A172 (cell line): ENCODE measurements at regions not wholly inside any gene's neighbourhood (a gene's known extent, or its start where the extent isn't known, plus 50 kb on each side); places are given as distances from the start of the nearest gene placed in this dataset.
A peak's percentile ranks its signal among the peaks of the same experiment; 100 is the strongest.

ENCODE experiments used
- DNase-seq: peaks from one replicate; pipeline ENCODE4 v3.0.0-alpha.2; 2015; ENCODE audit warnings: low spot score

DNA sequence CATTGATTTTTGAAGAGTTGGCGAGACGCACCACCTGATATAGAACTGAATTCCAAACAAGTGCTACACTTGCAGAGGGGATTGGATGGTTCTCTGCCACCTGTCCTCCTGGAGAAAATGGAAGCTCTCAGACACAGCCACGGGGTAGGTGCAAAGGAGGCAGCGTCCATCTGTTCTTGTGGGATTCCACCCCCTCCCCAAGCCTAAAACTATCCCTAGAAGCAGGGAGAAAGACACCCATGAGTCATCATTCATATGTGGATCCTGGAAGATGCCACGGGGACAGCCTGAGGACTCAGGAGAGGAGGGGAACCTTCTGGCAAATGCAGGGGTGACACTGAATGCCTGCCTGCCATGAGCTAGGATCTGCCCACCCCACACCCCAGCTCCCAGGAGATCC, 171.3 kb upstream of the CST7 start:
- DNase-seq: no peak

DNA sequence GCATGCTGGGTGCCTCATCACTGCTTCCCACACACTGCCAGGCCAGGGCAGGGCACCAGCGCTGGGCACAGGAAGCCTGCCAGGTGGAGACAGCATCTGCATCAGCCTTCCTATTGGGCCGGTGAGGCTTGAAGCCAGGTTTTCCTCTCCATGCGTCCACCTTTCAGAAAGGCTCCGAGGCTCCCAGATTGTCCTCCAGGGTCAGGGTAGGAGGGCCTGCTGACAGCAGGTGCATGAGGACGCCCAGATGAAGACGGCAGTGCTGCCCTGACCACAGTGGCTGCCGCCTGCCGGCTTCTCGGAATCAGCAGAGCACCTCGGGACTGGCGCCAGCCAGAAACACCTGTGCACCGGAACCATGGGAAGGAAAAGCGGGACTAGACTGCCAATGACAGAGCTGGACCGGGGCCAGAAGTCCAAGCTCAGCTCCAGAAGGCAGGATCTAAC, 170.5 kb upstream of the CST7 start:
- DNase-seq: no peak

DNA sequence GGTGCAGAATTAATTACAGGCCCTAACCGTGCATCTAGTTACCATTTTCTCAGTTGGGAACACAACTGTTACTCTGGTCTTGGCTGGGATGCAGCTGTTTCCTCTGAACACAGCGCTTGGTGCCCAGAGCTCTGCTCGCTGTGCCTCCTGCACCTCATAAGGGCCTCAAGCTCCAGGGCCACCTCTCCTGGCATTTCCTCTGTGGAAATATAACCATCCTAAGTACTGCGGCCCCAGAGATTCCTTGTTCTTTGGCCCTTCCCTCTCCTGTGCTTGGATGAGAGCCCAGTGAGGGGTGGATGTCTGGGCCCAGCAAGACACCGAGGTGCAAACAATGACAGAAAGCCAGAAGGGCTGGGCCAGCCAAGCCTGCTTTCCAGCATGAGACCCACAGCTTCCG, 169.9 kb upstream of the CST7 start:
- no peak for DNase-seq

- DNase-seq: no peak
These were observed 169.1 kb upstream of the CST7 start for GRCh38 chr20:24779946-24780345.

DNA sequence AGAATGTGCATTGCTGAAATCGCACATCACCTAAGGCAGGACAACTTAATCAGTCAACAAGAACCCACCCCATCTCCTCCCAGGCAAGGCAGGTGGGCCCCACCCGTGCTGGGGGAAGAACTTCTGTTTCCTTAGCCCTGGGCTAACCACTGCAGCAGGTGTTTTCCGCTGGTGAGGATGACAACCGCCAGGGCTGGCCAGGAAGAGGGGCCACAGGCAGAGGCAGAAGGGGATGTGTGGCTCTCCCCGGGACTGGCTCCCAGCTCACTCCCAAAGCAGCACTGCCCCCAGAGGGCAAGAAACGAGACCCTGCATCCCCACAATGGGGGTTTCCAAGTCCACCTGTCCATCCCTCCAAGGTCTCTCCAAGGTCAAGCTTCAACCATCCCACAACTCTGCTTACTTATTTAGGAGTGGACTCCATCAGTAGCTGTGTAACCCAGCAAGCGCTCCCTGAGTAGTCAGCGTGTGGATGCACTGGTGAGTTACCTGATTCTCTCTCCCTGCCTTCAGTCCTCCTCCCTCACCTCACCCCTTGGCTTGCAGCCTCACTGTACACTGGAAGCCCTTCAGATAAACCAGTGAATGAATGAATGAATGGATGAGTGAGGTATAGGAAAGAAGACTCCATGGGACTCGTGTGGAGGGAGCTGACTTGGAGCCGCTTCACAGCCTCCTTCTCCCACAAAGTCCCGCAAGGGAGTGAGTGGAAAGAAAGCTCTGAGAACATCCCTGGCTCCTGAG, 168.2 kb upstream of the CST7 start:
- DNase-seq: no peak

DNA sequence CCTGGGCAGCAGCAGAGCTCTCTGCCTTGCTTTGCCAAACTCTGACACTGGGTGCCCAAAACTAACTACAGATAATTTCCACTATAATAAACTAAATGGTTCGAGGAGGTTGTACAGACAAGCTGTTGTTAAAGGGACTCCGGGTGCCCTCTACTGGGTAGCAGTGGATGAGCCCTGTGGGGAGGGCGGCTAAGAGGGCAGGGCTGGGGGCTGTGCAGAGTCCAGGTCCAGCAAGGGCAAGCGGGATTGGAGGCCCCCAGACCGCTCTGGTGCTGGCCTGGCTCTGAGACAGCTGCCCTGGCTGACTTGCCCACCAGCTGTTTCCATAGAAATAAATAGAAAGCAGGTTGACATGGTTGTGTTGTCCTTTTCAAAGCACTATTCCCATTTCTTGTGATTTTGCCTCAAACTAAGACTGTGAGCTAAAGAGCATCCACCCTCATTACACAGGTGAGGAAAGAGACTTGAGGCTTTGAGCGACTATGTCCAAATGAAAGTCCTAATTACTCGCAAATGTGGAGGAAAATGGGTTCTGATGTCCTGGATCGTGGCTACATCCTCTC, 167.6 kb upstream of the CST7 start:
- DNase-seq: peak; percentile 66

DNA sequence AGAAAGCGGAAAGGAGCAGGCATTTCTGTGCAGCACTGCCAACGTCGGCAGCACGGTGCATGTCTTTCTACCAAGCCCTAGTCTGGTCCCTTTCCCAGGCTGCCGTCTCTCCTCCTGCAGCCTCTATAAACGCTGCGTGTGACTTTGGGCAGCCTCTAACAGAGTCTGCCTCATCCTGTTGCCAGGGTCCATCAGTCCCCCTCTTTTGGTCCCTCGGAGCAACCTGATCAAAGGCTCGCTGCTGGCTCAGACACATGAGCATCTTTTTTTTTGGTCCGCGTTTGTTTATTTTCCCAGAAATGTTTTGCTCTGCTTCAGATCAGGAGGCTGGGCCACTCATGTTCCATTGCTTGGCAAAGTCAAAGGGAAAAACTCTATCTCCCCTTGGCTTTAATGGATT, 166.8 kb upstream of the CST7 start:
- DNase-seq: no peak

DNA sequence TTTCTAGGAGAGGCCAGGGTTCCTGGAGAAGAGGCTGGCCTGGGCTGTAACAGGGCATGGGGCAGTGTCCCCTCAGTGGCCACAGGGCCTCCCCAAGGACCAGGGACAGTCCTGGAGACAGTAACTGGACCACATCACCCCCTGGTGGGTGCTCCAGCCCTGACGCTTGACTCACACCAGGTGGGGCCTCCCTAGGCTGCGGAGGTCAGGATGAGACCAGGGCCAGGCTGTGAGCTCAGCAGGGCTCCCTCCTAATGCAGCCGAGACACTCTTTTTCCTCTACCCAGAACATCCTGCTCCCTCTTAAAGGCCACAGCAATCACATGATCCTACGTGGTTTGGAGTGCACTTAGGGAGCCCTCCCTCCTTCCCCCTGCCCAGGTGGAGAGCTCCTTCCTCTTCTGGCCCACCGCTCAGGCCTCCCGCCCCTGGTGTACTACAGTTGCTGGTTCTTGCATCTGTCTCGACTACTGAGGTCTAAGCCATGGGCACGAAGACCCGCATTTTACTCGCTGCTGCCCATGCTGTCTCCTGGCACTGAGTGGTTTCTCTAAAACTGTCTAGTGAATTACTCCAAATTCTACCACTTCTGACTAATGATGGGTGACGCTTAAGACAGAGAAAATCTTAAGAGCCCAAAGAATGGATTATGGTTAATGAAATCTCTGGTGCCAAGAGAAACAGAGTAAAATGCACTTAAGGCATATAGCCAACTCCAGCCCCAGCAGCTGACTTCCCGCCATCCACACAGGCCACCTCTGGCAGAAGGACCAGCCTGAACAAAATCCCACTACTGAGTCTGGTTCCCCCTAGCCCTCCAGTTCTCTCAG, 166.1 kb upstream of the CST7 start:
- no peak for DNase-seq

DNA sequence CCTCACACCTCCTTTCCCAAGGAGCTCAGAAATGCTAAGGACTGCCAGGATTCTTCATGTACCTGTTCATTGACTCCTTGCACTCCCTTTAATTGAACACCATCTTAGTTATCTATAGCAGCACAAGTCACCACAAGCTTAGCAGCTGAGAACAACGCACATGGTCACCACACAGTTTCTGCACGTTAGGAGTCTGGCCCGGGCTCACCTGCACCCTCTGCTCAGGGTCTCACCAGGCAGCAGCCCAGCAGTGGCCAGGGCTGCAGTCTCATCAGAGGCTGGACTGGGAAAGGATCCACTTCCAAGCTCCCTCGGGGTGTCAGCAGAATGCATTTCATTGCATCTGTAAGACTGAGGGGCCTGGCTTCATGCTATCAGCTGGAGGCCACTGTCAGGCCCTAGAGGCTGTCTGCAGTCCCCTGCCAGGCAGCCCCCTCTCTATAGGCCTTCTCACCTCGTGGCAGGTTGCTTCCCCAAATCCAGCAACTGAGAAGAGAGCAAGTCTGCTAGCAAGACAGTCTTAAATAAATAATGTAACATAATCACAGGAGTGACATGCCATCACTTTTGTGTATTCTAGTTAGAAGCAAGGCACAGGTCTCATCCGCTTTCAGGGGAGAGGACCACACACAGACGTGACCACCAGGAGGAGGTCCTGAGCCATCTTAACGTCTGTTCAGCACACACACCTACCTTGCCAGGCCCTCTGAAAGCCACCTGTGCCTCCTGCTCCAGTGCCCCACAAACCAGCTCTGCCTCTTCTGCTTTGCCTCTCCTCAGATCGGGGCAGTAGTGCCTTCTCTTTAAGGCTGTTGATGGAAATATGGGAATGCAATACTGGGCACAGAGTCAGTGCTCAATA, 165.2 kb upstream of the CST7 start:
- no peak for DNase-seq

GRCh38 chr20:24784607-24785006, 164.5 kb upstream of the CST7 start:
- no peak for DNase-seq

- DNase-seq: peak; percentile 85
These were observed 163.6 kb upstream of the CST7 start for GRCh38 chr20:24785141-24786110.

GRCh38 chr20:24786111-24786495, 163.0 kb upstream of the CST7 start:
- DNase-seq: no peak

GRCh38 chr20:24786646-24787045, 162.4 kb upstream of the CST7 start:
- DNase-seq: no peak

DNA sequence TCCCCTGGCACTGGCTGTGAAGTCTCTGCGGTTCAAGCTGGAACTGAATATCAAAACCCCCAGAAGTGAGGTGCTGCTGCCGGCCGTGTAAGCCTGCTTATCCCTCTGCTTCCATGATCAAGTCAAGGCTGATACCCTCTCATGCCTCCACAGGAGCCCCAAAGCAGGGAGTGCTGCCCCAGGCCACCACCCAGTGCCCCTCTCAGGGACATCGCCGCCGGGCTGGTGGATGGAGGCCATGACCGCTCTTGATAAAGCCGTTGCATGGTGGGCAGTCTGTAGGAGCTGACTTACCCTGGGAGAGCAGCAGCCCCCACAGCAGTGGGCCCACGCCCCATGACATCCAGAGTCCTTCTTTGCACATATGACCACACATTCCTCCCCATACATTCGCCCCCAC, 162.0 kb upstream of the CST7 start:
- no peak for DNase-seq

DNA sequence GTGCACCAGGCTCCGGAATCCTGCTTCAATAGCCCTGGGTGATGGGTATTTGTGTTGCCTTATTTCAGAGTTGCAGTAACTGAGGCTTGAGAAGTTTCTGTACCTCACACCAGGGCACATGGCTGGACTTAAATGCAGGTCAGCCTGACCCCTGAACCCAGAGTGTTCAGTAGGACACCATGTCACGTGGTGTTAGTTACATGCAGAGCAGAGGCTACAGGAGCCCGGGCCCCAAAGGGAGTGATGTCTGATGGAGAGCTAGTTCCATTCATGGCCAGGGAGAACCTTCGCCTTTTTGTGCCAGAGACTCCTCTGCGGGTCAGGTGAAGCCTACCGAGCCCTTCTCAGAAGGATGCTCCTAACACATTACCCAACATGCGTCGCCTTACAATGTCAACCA, 161.4 kb upstream of the CST7 start:
- no peak for DNase-seq

- DNase-seq: no peak
These were observed 159.2 kb upstream of the CST7 start for GRCh38 chr20:24789877-24790276.

DNA sequence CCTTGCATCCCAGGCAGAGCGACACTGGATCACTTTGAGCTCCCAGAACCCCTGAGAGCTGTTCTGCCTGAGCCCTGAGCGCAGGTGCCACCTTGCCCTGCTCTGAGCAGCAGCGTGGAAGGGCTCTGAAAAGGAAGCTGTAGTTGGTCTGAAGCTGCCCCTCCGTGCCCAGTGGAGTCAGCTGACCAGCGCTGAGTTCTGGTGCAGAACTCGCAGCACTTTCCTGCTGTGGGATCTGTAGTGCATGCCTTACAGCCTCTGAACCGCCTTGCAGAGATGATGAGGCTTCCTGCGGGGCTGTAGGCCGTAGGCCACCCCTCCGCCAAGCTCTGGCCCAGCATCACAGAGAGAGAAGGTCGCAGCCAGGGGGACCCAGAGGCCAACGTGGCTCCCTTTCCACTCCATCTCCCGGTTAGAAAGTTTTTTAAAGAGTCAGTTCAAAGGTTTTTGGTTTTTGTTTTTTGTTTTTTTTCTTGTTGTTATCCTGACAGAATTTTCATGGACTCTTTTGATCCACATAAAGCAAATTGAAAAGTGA, 158.3 kb upstream of the CST7 start:
- DNase-seq: no peak

GRCh38 chr20:24791953-24792352, 157.1 kb upstream of the CST7 start:
- no peak for DNase-seq

DNA sequence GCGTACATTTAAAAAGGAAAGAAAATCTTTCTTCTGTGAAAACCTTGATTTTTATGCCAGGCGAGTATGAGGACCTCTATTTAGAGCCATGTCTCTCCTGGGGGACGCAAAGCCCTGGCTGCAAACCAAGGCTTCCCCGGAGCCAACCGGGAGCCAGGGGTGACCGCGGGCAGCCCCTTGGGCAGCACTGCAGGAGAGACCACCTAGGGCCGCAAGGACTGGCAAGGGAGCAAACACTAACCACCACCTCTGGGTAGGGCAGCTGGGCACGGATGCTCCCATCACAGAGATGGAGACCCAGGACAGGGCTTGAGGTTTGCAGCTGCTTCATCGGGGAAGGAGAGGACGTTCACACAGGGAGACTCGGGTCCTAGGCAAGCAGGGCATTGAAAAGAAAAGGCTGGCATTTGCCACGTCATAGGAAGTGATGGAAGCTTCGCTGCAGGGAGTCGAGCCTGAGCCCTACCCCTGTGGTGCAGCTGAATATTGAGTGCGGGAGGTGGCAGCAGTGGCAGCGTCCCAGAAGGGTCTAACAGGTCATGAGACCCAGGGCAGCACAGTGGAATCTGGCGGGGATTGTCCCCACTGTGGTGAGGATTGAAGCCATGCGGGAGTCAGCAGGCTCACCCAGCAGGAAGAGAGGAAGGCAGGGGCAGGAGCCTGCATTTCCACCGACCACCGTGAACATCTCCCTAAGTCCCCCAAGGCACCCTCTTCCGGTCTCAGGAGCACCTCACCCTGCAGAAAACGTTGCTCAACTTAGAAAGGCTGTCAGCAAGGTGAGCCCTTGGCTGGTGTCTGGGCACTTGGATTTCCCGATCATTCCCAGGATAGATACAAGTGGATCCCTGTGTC, 156.2 kb upstream of the CST7 start:
- no peak for DNase-seq

DNA sequence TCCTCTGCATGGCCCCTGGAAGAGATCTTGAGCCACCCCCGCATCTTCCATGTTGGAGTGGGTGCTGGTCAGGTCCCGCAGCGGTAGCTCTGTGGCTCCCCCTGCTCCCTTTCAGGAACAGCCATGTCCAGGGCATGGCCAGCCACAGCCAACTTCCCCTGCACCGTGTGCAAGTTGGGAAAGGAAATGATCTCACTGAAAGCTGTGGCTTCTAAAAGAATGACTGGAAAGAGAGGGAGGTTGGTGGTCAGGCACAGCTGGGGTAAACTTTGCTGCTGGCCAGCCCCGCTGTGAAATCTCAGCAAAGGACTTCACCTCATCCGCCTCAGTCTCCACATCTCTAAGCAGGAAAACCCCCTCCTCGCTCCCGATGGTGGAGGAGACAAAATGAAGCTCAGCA, 153.6 kb upstream of the CST7 start:
- DNase-seq: peak; percentile 66
